Esophagus squamous epithelium (tissue), 4 donors: ENCODE measurements at regions not wholly inside any gene's neighbourhood (a gene's known extent, or its start where the extent isn't known, plus 50 kb on each side); places are given as distances from the start of the nearest gene placed in this dataset.

Experiments used
- POLR2A ChIP-seq, 4 donors: fragments of 450-650 bp; IDR thresholded peaks; one replicate each; pipeline ENCODE4 v1.6.1; 2017; ENCODE audit warnings: antibody characterized with exemption in 4 of 4, mild to moderate bottlenecking in 4 of 4, moderate library complexity in 3 of 4
- TF ChIP-seq, protein P1 (sequence below), 6 experiments: fragments of 450-650 bp in 4 of 6; fragments of 200-600 bp in 2 of 6; sonication (generic) in 2 of 6; IDR thresholded peaks; one replicate each; pipeline ENCODE4 v1.5.1; 2016 to 2019; ENCODE audit warnings: antibody characterized with exemption in 6 of 6, mild to moderate bottlenecking in 4 of 6, moderate library complexity in 4 of 6

DNA sequence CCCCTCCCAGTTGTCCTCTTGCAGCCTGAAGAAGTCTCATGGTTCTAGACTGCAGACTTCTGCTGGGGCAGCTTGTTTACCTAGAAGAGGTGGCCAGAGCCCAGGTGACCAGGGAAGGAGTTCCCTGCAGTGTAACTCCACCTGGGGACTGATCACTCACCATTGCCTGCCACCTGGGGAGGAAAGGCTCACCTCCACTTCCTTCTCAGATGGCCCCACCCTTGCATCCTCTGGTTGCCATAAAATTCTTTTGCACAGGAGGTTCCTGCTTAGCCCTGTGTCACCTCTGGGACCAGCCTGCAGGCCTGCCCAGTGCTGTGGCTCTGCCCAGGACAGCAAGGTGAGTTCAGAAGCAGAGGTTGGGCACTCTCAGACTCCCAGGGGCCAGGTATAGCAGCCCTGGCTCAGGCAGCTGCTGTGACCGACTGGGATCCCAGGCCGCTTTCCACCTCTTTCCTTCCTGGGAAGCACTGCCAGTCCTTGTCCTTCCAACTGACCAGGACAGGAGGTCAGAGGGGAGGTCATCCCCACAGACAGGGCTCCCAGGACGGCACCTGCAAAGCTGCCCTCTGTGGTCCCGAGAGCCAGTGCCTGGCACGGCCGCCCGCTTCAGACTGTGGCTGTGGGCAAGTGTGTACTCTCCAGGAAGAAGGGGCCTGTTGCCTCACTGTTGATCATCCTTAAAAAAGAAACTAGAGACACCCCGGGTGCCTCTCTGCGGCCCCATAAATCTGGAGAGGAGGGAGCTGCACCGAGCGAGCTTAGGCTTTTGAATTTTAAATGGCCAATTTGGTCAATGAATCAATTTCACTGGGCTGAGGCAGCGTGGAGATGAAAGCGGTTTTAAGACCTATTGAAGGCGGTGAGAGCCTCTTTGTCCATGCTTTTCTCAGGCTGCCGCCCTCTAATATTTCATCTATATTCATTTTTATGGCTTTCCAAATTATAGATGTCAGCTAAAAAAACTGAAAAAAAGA is 79.5 kb upstream of the C14orf180 start:
- TF ChIP-seq, protein P1, sequence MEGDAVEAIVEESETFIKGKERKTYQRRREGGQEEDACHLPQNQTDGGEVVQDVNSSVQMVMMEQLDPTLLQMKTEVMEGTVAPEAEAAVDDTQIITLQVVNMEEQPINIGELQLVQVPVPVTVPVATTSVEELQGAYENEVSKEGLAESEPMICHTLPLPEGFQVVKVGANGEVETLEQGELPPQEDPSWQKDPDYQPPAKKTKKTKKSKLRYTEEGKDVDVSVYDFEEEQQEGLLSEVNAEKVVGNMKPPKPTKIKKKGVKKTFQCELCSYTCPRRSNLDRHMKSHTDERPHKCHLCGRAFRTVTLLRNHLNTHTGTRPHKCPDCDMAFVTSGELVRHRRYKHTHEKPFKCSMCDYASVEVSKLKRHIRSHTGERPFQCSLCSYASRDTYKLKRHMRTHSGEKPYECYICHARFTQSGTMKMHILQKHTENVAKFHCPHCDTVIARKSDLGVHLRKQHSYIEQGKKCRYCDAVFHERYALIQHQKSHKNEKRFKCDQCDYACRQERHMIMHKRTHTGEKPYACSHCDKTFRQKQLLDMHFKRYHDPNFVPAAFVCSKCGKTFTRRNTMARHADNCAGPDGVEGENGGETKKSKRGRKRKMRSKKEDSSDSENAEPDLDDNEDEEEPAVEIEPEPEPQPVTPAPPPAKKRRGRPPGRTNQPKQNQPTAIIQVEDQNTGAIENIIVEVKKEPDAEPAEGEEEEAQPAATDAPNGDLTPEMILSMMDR (IDR thresholded peaks at IDR 0.05) = no peak
- TF ChIP-seq POLR2A (IDR thresholded peaks at IDR 0.05) = no peak
